ENCODE measurements at regions not wholly inside any gene's neighbourhood (a gene's known extent, or its start where the extent isn't known, plus 50 kb on each side); places are given as distances from the start of the nearest gene placed in this dataset.

GRCh38 chr12:116382686-116383530, 105.4 kb upstream of the MED13L start:
- peak; percentile 73 for DNase-seq

- no peak for DNase-seq
Measured at GRCh38 chr12:116384175-116384574, 106.7 kb upstream of the MED13L start.

- no peak for DNase-seq
Measured at GRCh38 chr12:116384691-116385485, 107.4 kb upstream of the MED13L start.

GRCh38 chr12:116385486-116386217, 108.2 kb upstream of the MED13L start:
- no peak for DNase-seq

GRCh38 chr12:116389326-116389725, 111.8 kb upstream of the MED13L start:
- no peak for DNase-seq

GRCh38 chr12:116389990-116390389, 112.5 kb upstream of the MED13L start:
- peak; percentile 24 for DNase-seq

GRCh38 chr12:116390401-116391335, 113.2 kb upstream of the MED13L start:
- no peak for DNase-seq

- no peak for DNase-seq
Measured at GRCh38 chr12:116391501-116391900, 114.0 kb upstream of the MED13L start.

GRCh38 chr12:116392061-116392460, 114.6 kb upstream of the MED13L start:
- DNase-seq, result no peak

GRCh38 chr12:116393255-116393654, 115.8 kb upstream of the MED13L start:
- no peak for DNase-seq

GRCh38 chr12:116393859-116394650, 116.6 kb upstream of the MED13L start:
- no peak for DNase-seq

- no peak for DNase-seq
Measured at GRCh38 chr12:116395396-116395795, 117.9 kb upstream of the MED13L start.

GRCh38 chr12:116397148-116397547, 119.7 kb upstream of the MED13L start:
- DNase-seq, result no peak

- no peak for DNase-seq
Measured at GRCh38 chr12:116398193-116398592, 120.7 kb upstream of the MED13L start.

GRCh38 chr12:116399055-116399454, 121.6 kb upstream of the MED13L start:
- DNase-seq, result no peak

GRCh38 chr12:116400636-116401372, 123.3 kb upstream of the MED13L start:
- no peak for DNase-seq

GRCh38 chr12:116401565-116401964, 124.1 kb upstream of the MED13L start:
- DNase-seq, result no peak

GRCh38 chr12:116402163-116402939, 124.9 kb upstream of the MED13L start:
- DNase-seq, result no peak

- DNase-seq, result no peak
Measured at GRCh38 chr12:116403546-116403945, 126.1 kb upstream of the MED13L start.

- DNase-seq, result no peak
Measured at GRCh38 chr12:116404247-116404646, 126.8 kb upstream of the MED13L start.

Measured in eye (tissue), 1 donor.